ENCODE measurements at regions not wholly inside any gene's neighbourhood (a gene's known extent, or its start where the extent isn't known, plus 50 kb on each side); places are given as distances from the start of the nearest gene placed in this dataset.
"Not testable (repeated sequence)": the region's sequence is repeated elsewhere in the genome, so short reads cannot be mapped to it uniquely, and the experiment has no call there.

- no peak for DNase-seq
Measured at GRCh38 chr11:114949614-114950351, 271.5 kb downstream of the NXPE2 start.

GRCh38 chr11:114953039-114953438 lies 274.7 kb downstream of the NXPE2 start:
- no peak for DNase-seq

GRCh38 chr11:114955923-114956322 lies 277.6 kb downstream of the NXPE2 start:
- no peak for DNase-seq

- no peak for DNase-seq
Measured at GRCh38 chr11:114956566-114956965, 278.2 kb downstream of the NXPE2 start.

- DNase-seq = no peak
Measured at GRCh38 chr11:114959953-114960505, 281.7 kb downstream of the NXPE2 start.

- DNase-seq = not testable (repeated sequence)
Measured at GRCh38 chr11:114960819-114961218, 282.5 kb downstream of the NXPE2 start.

- no peak for DNase-seq
Measured at GRCh38 chr11:114964676-114965214, 286.4 kb downstream of the NXPE2 start.

- DNase-seq = no peak
Measured at GRCh38 chr11:114970927-114971645, 292.8 kb downstream of the NXPE2 start.

- no peak for DNase-seq
Measured at GRCh38 chr11:114972105-114972504, 293.8 kb downstream of the NXPE2 start.

- DNase-seq = no peak
Measured at GRCh38 chr11:114977651-114978050, 299.3 kb downstream of the NXPE2 start.

- no peak for DNase-seq
Measured at GRCh38 chr11:114982141-114982540, 303.8 kb downstream of the NXPE2 start.

GRCh38 chr11:114984611-114985163 lies 306.4 kb downstream of the NXPE2 start:
- DNase-seq = no peak

GRCh38 chr11:114986365-114986764 lies 308.0 kb downstream of the NXPE2 start:
- DNase-seq = no peak

GRCh38 chr11:114987186-114987760 lies 308.9 kb downstream of the NXPE2 start:
- no peak for DNase-seq

- DNase-seq = no peak
Measured at GRCh38 chr11:114988644-114989043, 310.3 kb downstream of the NXPE2 start.

- DNase-seq = no peak
Measured at GRCh38 chr11:114989536-114989935, 311.2 kb downstream of the NXPE2 start.

- no peak for DNase-seq
Measured at GRCh38 chr11:115005663-115006062, 327.3 kb downstream of the NXPE2 start.

GRCh38 chr11:115007851-115008250 lies 329.5 kb downstream of the NXPE2 start:
- DNase-seq = no peak

- DNase-seq = no peak
Measured at GRCh38 chr11:115008799-115009198, 330.5 kb downstream of the NXPE2 start.

GRCh38 chr11:115017529-115017928 lies 339.2 kb downstream of the NXPE2 start:
- no peak for DNase-seq

- DNase-seq = no peak
Measured at GRCh38 chr11:115030166-115030565, 351.8 kb downstream of the NXPE2 start.

GRCh38 chr11:115036406-115037180 lies 358.3 kb downstream of the NXPE2 start:
- DNase-seq = no peak

Data from CD4-positive, alpha-beta T cell treated with Interleukin-6 for 4 hours (primary cell).